OCI-LY3 (cell line): ENCODE measurements at regions not wholly inside any gene's neighbourhood (a gene's known extent, or its start where the extent isn't known, plus 50 kb on each side); places are given as distances from the start of the nearest gene placed in this dataset.

Experiments
- EZH2phosphoT487 ChIP-seq: fragments of 200-600 bp; shearing (Covaris generic); IDR thresholded peaks from 2 replicates; pipeline ENCODE4 v1.6.1; 2018; ENCODE audit warnings: antibody characterized with exemption, mixed run types, low read depth
- TF ChIP-seq, protein P1 (sequence below): fragments of 200-600, 300-600 bp; sonication (generic); IDR thresholded peaks from 2 replicates; pipeline ENCODE4 v1.5.1; 2014; ENCODE audit warnings: antibody characterized with exemption, low read length, low read depth

DNA sequence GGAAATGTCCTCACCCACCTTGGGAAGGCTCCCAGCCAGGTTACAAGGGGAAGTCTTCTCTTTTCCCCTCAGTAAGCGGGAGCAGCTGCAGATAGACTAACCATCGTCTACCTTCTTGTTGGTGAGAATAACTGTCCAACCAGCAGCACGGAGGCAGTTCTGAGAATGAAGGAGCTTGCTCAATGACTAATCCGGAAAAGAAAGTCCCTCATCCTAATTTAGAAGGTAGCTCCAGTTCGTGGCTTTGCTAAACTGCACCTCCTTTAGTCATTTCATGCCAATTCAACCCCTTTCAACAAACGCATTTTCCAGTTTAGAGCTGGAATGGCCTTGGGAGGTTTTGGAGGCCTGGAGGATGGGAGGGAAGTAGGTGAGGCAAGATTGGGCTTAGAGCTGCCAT is 527.4 kb upstream of the PROK2 start:
- TF ChIP-seq, protein P1, sequence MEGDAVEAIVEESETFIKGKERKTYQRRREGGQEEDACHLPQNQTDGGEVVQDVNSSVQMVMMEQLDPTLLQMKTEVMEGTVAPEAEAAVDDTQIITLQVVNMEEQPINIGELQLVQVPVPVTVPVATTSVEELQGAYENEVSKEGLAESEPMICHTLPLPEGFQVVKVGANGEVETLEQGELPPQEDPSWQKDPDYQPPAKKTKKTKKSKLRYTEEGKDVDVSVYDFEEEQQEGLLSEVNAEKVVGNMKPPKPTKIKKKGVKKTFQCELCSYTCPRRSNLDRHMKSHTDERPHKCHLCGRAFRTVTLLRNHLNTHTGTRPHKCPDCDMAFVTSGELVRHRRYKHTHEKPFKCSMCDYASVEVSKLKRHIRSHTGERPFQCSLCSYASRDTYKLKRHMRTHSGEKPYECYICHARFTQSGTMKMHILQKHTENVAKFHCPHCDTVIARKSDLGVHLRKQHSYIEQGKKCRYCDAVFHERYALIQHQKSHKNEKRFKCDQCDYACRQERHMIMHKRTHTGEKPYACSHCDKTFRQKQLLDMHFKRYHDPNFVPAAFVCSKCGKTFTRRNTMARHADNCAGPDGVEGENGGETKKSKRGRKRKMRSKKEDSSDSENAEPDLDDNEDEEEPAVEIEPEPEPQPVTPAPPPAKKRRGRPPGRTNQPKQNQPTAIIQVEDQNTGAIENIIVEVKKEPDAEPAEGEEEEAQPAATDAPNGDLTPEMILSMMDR, result no peak
- TF ChIP-seq EZH2phosphoT487, result no peak
